ENCODE measurements at regions not wholly inside any gene's neighbourhood (a gene's known extent, or its start where the extent isn't known, plus 50 kb on each side); places are given as distances from the start of the nearest gene placed in this dataset.

GRCh38 chr12:111010916-111011657 lies 90.7 kb upstream of the MYL2 start:
- no peak for DNase-seq (ENCODE audit: low read depth, low spot score)
- Histone ChIP-seq H3K9me3 (replicated peaks; ENCODE audit: control insufficient read depth, insufficient read depth, low read length) (no peaks in the 10 kb centered on the region; the same call in 2 of the 3 replicates), H3K4me3 (no peak overlapping the region), H3K79me2 (ENCODE audit: control insufficient read depth, insufficient read depth, low read length) (no peaks in the 10 kb centered on the region), H3K9ac (ENCODE audit: control insufficient read depth, insufficient read depth, low read length) (no peak overlapping the region), H4K20me1 (ENCODE audit: control insufficient read depth, insufficient read depth) (no peaks in the 10 kb centered on the region), H3K4me1 (ENCODE audit: control insufficient read depth, insufficient read depth, low read length) (no peaks in the 10 kb centered on the region), H3K4me2 (ENCODE audit: control insufficient read depth, insufficient read depth) (no peak overlapping the region), H3K36me3 (ENCODE audit: control insufficient read depth in 2 of 2, insufficient read depth in 2 of 2, low read length in 1 of 2) (no peaks in the 10 kb centered on the region), H3K27ac (ENCODE audit: control insufficient read depth, insufficient read depth) (no peak overlapping the region), H2AFZ (ENCODE audit: control insufficient read depth, low read depth, low read length) (no peak overlapping the region), H3K27me3 (replicated peaks in 1 of 2; ENCODE audit: control insufficient read depth in 2 of 2, insufficient read depth in 2 of 2, low read length in 1 of 2) (no peaks in the 10 kb centered on the region; a peak in 1 of 4 replicates)
- 12% methylated on average over 6 of the region's 6 CpGs for WGBS (ENCODE audit: insufficient coverage, insufficient replicate concordance, low lambda C conversion rate, missing lambda C conversion rate)
- CTCF ChIA-PET, result no interaction called here
- no TSS peak for BruUV-seq (replicated peaks)
- ATAC-seq, result no peak
- no peak for FAIRE-seq
- in situ Hi-C loops (cut with MboI) (no loop called here), intact Hi-C loops (cut with micrococcal nuclease; ENCODE audit: unreplicated experiment) (no loop called here)
- SMC1A ChIA-PET (ENCODE audit: uncharacterized antibody, unreplicated experiment), result no interaction called here
- RAD21 ChIA-PET (ENCODE audit: unreplicated experiment), result no interaction called here
- POLR2A ChIA-PET, result interaction anchor here (0.6 kb wide), 1 partner anchor 298 kb away, joined by 3 read pairs; no protein-coding TSS in a partner anchor
- no peak for TF ChIP-seq RCOR1 (conservative IDR thresholded peaks at IDR 0.05; ENCODE audit: low read depth, low read length)
- no peak for TF ChIP-seq KAT2A (conservative IDR thresholded peaks at IDR 0.05; ENCODE audit: control insufficient read depth, low read depth, low read length)
- no peak for TF ChIP-seq NFYA (IDR thresholded peaks at IDR 0.05; ENCODE audit: borderline replicate concordance, low read depth, low read length)
- no peak for TF ChIP-seq ETV6 (conservative IDR thresholded peaks at IDR 0.05 in 1 of 2, IDR thresholded peaks at IDR 0.05 in 1 of 2; ENCODE audit: borderline replicate concordance in 1 of 2, low read depth in 1 of 2)
- TF ChIP-seq ZBTB11 (CRISPR knock-in tag; IDR thresholded peaks at IDR 0.05), result no peak
- no peak for TF ChIP-seq ZNF274 (IDR thresholded peaks at IDR 0.05; ENCODE audit: insufficient read depth, insufficient read length)
- no peak for TF ChIP-seq SPI1 (IDR thresholded peaks at IDR 0.05; ENCODE audit: borderline replicate concordance, insufficient read depth, low read depth, low read length)
- TF ChIP-seq NR2C1 (IDR thresholded peaks at IDR 0.05), result no peak
- no peak for TF ChIP-seq BHLHE40 (IDR thresholded peaks at IDR 0.05; ENCODE audit: borderline replicate concordance in 1 of 2, low read depth in 2 of 2, low read length in 1 of 2)
